H1 (cell line): ENCODE measurements at regions not wholly inside any gene's neighbourhood (a gene's known extent, or its start where the extent isn't known, plus 50 kb on each side); places are given as distances from the start of the nearest gene placed in this dataset.

Experiments
- CBX5 ChIP-seq: fragments of 300-800, 300-1000 bp; sonication (generic); IDR thresholded peaks from 2 replicates; pipeline ENCODE4 v1.7.1; 2016; ENCODE audit warnings: antibody characterized with exemption, low read length, low read depth
- CHD1 ChIP-seq: IDR thresholded peaks from 2 replicates; pipeline ENCODE4 v1.6.1; 2012; ENCODE audit warnings: low read depth, low read length, improper control_type of control experiment
- CHD2 ChIP-seq: IDR thresholded peaks from 2 replicates; pipeline ENCODE4 v1.6.1; 2012; ENCODE audit warnings: low read length, improper control_type of control experiment
- EZH2 ChIP-seq: fragments of 200-600 bp; sonication (generic); IDR thresholded peaks from 2 replicates; pipeline ENCODE4 v1.7.1; 2012; ENCODE audit warnings: low read depth, mild to moderate bottlenecking, moderate library complexity, low read length, inconsistent platforms; ENCODE audit not compliant: severe bottlenecking
- HDAC2 ChIP-seq, 2 experiments: fragments of 300-600 bp in 1 of 2; sonication (generic) in 1 of 2; IDR thresholded peaks; 2 replicates each; pipeline ENCODE4 v1.6.1; 2011 to 2012; ENCODE audit warnings: low read depth in 2 of 2, low read length in 2 of 2, mild to moderate bottlenecking in 2 of 2, moderate library complexity in 2 of 2, borderline replicate concordance in 1 of 2, inconsistent platforms in 1 of 2
- JUN ChIP-seq: IDR thresholded peaks from 2 replicates; pipeline ENCODE4 v1.6.1; 2011; ENCODE audit warnings: low read depth, mild to moderate bottlenecking, improper control_type of control experiment, low read length
- MAX ChIP-seq: IDR thresholded peaks from 2 replicates; pipeline ENCODE4 v1.6.1; 2012; ENCODE audit warnings: inconsistent platforms
- POLR2AphosphoS5 ChIP-seq: IDR thresholded peaks from 2 replicates; pipeline ENCODE4 v1.6.1; 2011; ENCODE audit warnings: low read depth, low read length
- RAD21 ChIP-seq, 2 experiments: IDR thresholded peaks in 1 of 2; conservative IDR thresholded peaks in 1 of 2; 2 replicates each; pipeline ENCODE4 v1.6.1; 2011; ENCODE audit warnings: low read depth in 2 of 2, low read length in 2 of 2, improper control_type of control experiment in 1 of 2, inconsistent platforms in 1 of 2, mild to moderate bottlenecking in 1 of 2, moderate library complexity in 1 of 2
- ZNF274 ChIP-seq: IDR thresholded peaks from 2 replicates; pipeline ENCODE4 v1.7.0; 2012; ENCODE audit warnings: low read length, borderline replicate concordance; ENCODE audit errors: extremely low read depth
- TF ChIP-seq, protein P1 (sequence below), 3 experiments: IDR thresholded peaks; 1 replicate in 2 of 3; 2 replicates in 1 of 3; pipeline versions ENCODE4 v1.5.1 to v1.6.1; 2011; ENCODE audit warnings: low read length in 3 of 3, mild to moderate bottlenecking in 3 of 3, inconsistent platforms in 2 of 3, low read depth in 1 of 3, moderate library complexity in 1 of 3; ENCODE audit not compliant: insufficient read depth in 1 of 3; ENCODE audit errors: control extremely low read depth in 1 of 3

- TF ChIP-seq CHD1 (no peak), HDAC2 (IDR thresholded peaks at IDR 0.05; ENCODE audit: borderline replicate concordance in 1 of 2, low read depth in 2 of 2, low read length in 2 of 2) (no peak), RAD21 (IDR thresholded peaks at IDR 0.05 in 1 of 2, conservative IDR thresholded peaks at IDR 0.05 in 1 of 2; ENCODE audit: low read depth in 2 of 2, low read length in 2 of 2) (no peak), POLR2AphosphoS5 (no peak), ZNF274 (no peak), EZH2 (no peak), CHD2 (no peak), JUN (no peak), CBX5 (no peak), MAX (no peak)
- TF ChIP-seq, protein P1, sequence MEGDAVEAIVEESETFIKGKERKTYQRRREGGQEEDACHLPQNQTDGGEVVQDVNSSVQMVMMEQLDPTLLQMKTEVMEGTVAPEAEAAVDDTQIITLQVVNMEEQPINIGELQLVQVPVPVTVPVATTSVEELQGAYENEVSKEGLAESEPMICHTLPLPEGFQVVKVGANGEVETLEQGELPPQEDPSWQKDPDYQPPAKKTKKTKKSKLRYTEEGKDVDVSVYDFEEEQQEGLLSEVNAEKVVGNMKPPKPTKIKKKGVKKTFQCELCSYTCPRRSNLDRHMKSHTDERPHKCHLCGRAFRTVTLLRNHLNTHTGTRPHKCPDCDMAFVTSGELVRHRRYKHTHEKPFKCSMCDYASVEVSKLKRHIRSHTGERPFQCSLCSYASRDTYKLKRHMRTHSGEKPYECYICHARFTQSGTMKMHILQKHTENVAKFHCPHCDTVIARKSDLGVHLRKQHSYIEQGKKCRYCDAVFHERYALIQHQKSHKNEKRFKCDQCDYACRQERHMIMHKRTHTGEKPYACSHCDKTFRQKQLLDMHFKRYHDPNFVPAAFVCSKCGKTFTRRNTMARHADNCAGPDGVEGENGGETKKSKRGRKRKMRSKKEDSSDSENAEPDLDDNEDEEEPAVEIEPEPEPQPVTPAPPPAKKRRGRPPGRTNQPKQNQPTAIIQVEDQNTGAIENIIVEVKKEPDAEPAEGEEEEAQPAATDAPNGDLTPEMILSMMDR (IDR thresholded peaks at IDR 0.05; ENCODE audit: control extremely low read depth in 1 of 3, insufficient read depth in 1 of 3, low read depth in 1 of 3, low read length in 3 of 3), result no peak
Observed at GRCh38 chr2:230640540-230641011, 72.1 kb upstream of the CAB39 start.
